ENCODE measurements at regions not wholly inside any gene's neighbourhood (a gene's known extent, or its start where the extent isn't known, plus 50 kb on each side); places are given as distances from the start of the nearest gene placed in this dataset.

GRCh38 chr2:171625006-171625405 lies 62.3 kb upstream of the DYNC1I2 start:
- no peak for TF ChIP-seq POLR2A (IDR thresholded peaks at IDR 0.05; ENCODE audit: low read length)
- TF ChIP-seq GATA1 (IDR thresholded peaks at IDR 0.05; ENCODE audit: low read depth, low read length), result no peak
